ENCODE measurements at regions not wholly inside any gene's neighbourhood (a gene's known extent, or its start where the extent isn't known, plus 50 kb on each side); places are given as distances from the start of the nearest gene placed in this dataset.

- no peak overlapping the region for H3K4me3 ChIP-seq (ENCODE audit: low read depth, low read length)
- no peak for TF ChIP-seq CTCF (IDR thresholded peaks at IDR 0.05; ENCODE audit: borderline replicate concordance, insufficient read depth, low read depth, low read length)
Observed at GRCh38 chr6:4297348-4297747, 162.0 kb upstream of the ECI2 start.

- no peak for TF ChIP-seq CTCF (IDR thresholded peaks at IDR 0.05; ENCODE audit: borderline replicate concordance, insufficient read depth, low read depth, low read length)
- no peak overlapping the region for H3K4me3 ChIP-seq (ENCODE audit: low read depth, low read length)
Observed at GRCh38 chr6:4296552-4296951, 161.2 kb upstream of the ECI2 start.

GRCh38 chr6:4295783-4296155 lies 160.4 kb upstream of the ECI2 start:
- TF ChIP-seq CTCF (IDR thresholded peaks at IDR 0.05; ENCODE audit: borderline replicate concordance, insufficient read depth, low read depth, low read length) = no peak
- H3K4me3 ChIP-seq (ENCODE audit: low read depth, low read length) = no peak overlapping the region

- H3K4me3 ChIP-seq (ENCODE audit: low read depth, low read length) = no peak overlapping the region
- no peak for TF ChIP-seq CTCF (IDR thresholded peaks at IDR 0.05; ENCODE audit: borderline replicate concordance, insufficient read depth, low read depth, low read length)
Observed at GRCh38 chr6:4295058-4295782, 159.8 kb upstream of the ECI2 start.

GRCh38 chr6:4294636-4295035 lies 159.3 kb upstream of the ECI2 start:
- no peak overlapping the region for H3K4me3 ChIP-seq (ENCODE audit: low read depth, low read length)
- TF ChIP-seq CTCF (IDR thresholded peaks at IDR 0.05; ENCODE audit: borderline replicate concordance, insufficient read depth, low read depth, low read length) = no peak

GRCh38 chr6:4291453-4292403 lies 156.4 kb upstream of the ECI2 start:
- no peak for TF ChIP-seq CTCF (IDR thresholded peaks at IDR 0.05; ENCODE audit: borderline replicate concordance, insufficient read depth, low read depth, low read length)

More at GRCh38 chr6:4291453-4292403, 156.4 kb upstream of the ECI2 start:
- H3K4me3 ChIP-seq (ENCODE audit: low read depth, low read length) = no peak overlapping the region

Measured in GM12875 (cell line).